ENCODE measurements at regions not wholly inside any gene's neighbourhood (a gene's known extent, or its start where the extent isn't known, plus 50 kb on each side); places are given as distances from the start of the nearest gene placed in this dataset.
"Not testable (repeated sequence)": the region's sequence is repeated elsewhere in the genome, so short reads cannot be mapped to it uniquely, and the experiment has no call there.

DNA sequence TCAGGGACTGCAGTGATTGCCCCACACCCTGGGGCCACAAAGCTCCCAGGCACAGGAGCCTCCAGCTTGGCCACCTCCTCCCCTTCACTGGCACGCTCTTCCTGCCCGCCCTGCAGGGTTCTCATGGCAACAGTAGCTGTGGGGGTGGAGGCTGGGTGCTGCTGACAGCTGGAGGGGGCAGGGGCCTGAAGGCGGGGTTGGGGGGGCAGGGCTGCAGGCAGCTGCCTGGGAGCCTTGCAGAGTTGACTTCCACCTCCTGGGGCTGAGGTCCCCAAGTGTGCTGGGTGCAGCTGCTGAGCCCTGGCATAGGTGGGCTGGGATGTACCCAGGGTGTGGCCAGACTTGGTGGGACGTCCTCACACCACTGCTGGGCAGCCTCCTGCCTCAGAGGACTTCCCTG, 305.2 kb downstream of the CCDC74A start:
- ATAC-seq; H3K4me1 Mint-ChIP-seq; H3K4me3 Mint-ChIP-seq; H3K27me3 ChIP-seq (ENCODE audit: control insufficient read depth in 2 of 2, insufficient read depth in 2 of 2, low read length in 2 of 2); DNase-seq; H3K36me3 ChIP-seq (ENCODE audit: control insufficient read depth in 2 of 3, insufficient read depth in 3 of 3, low read length in 3 of 3); H3K36me3 Mint-ChIP-seq; H3K9me3 Mint-ChIP-seq; H3K27ac Mint-ChIP-seq; POLR2A ChIA-PET; H3K27ac ChIP-seq (ENCODE audit: low read depth, low read length); intact Hi-C loops (cut with micrococcal nuclease); H3K4me3 ChIP-seq (ENCODE audit: low read length); CTCF ChIA-PET; H3K4me1 ChIP-seq (ENCODE audit: control insufficient read depth in 2 of 2, insufficient read depth in 2 of 2, low read length in 2 of 2); H3K9me3 ChIP-seq (ENCODE audit: control insufficient read depth in 2 of 3, low read length in 3 of 3): not testable (repeated sequence)
- peaks cover 0 to 14% (median 12%) of the 10 kb centered on the region in 5 donors for H3K27me3 Mint-ChIP-seq

- H3K36me3 ChIP-seq (ENCODE audit: control insufficient read depth in 2 of 3, insufficient read depth in 3 of 3, low read length in 3 of 3); H3K4me1 ChIP-seq (ENCODE audit: control insufficient read depth in 2 of 2, insufficient read depth in 2 of 2, low read length in 2 of 2); CTCF ChIA-PET; H3K27me3 ChIP-seq (ENCODE audit: control insufficient read depth in 2 of 2, insufficient read depth in 2 of 2, low read length in 2 of 2); H3K4me3 Mint-ChIP-seq; H3K4me1 Mint-ChIP-seq; POLR2A ChIA-PET; H3K9me3 Mint-ChIP-seq; H3K27ac ChIP-seq (ENCODE audit: low read depth, low read length); DNase-seq; H3K4me3 ChIP-seq (ENCODE audit: low read length); H3K36me3 Mint-ChIP-seq; ATAC-seq; H3K9me3 ChIP-seq (ENCODE audit: control insufficient read depth in 2 of 3, low read length in 3 of 3); intact Hi-C loops (cut with micrococcal nuclease); H3K27ac Mint-ChIP-seq: not testable (repeated sequence)
- H3K27me3 Mint-ChIP-seq = peaks cover 0 to 17% (median 13%) of the 10 kb centered on the region in 5 donors
Measured at GRCh38 chr2:131833367-131834202, 305.9 kb downstream of the CCDC74A start.

- POLR2A ChIA-PET; intact Hi-C loops (cut with micrococcal nuclease); H3K27me3 ChIP-seq (ENCODE audit: control insufficient read depth in 2 of 2, insufficient read depth in 2 of 2, low read length in 2 of 2); ATAC-seq; CTCF ChIA-PET; H3K36me3 ChIP-seq (ENCODE audit: control insufficient read depth in 2 of 3, insufficient read depth in 3 of 3, low read length in 3 of 3); H3K36me3 Mint-ChIP-seq; H3K4me1 ChIP-seq (ENCODE audit: control insufficient read depth in 2 of 2, insufficient read depth in 2 of 2, low read length in 2 of 2); H3K4me1 Mint-ChIP-seq; DNase-seq; H3K27ac ChIP-seq (ENCODE audit: low read depth, low read length); H3K9me3 Mint-ChIP-seq; H3K4me3 ChIP-seq (ENCODE audit: low read length); H3K4me3 Mint-ChIP-seq; H3K9me3 ChIP-seq (ENCODE audit: control insufficient read depth in 2 of 3, low read length in 3 of 3); H3K27ac Mint-ChIP-seq: not testable (repeated sequence)
- peaks cover 0 to 17% (median 13%) of the 10 kb centered on the region in 5 donors for H3K27me3 Mint-ChIP-seq
Measured at GRCh38 chr2:131834203-131835020, 306.7 kb downstream of the CCDC74A start.

DNA sequence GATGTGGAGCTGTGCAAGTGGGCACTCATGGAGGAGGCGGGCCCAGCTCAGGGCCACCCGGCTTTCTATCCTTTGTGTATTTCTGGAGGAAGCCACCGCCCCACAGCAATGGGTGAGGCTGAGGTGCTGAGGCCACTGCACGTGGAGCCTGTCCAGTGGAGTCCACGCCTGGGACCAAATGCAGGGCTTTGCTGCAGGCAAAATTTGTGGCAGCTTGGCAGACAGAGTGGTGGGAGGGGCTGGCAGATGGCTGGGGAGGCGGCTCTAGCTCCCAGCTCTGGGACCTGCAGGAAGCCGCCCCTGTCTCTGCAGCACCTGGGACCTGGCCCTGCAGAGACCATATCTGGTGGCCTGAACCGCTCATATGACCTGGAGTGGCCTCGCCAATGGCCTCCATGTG, 307.3 kb downstream of the CCDC74A start:
- H3K27ac ChIP-seq (ENCODE audit: low read depth, low read length); H3K4me3 Mint-ChIP-seq; ATAC-seq; H3K36me3 ChIP-seq (ENCODE audit: control insufficient read depth in 2 of 3, insufficient read depth in 3 of 3, low read length in 3 of 3); H3K27ac Mint-ChIP-seq; H3K4me1 Mint-ChIP-seq; H3K4me1 ChIP-seq (ENCODE audit: control insufficient read depth in 2 of 2, insufficient read depth in 2 of 2, low read length in 2 of 2); H3K36me3 Mint-ChIP-seq; CTCF ChIA-PET; H3K4me3 ChIP-seq (ENCODE audit: low read length); DNase-seq; intact Hi-C loops (cut with micrococcal nuclease); H3K27me3 ChIP-seq (ENCODE audit: control insufficient read depth in 2 of 2, insufficient read depth in 2 of 2, low read length in 2 of 2); POLR2A ChIA-PET; H3K9me3 ChIP-seq (ENCODE audit: control insufficient read depth in 2 of 3, low read length in 3 of 3); H3K9me3 Mint-ChIP-seq: not testable (repeated sequence)
- H3K27me3 Mint-ChIP-seq = peaks cover 0 to 20% (median 17%) of the 10 kb centered on the region in 5 donors

- intact Hi-C loops (cut with micrococcal nuclease) = no loop called here
- Histone ChIP-seq H3K9me3 (ENCODE audit: control insufficient read depth in 2 of 3, low read length in 3 of 3) (no peaks in the 10 kb centered on the region), H3K36me3 (ENCODE audit: control insufficient read depth in 2 of 3, insufficient read depth in 3 of 3, low read length in 3 of 3) (no peaks in the 10 kb centered on the region), H3K27ac (ENCODE audit: low read depth, low read length) (no peak overlapping the region), H3K4me3 (ENCODE audit: low read length) (no peak overlapping the region), H3K4me1 (ENCODE audit: control insufficient read depth in 2 of 2, insufficient read depth in 2 of 2, low read length in 2 of 2) (no peaks in the 10 kb centered on the region), H3K27me3 (ENCODE audit: control insufficient read depth in 2 of 2, insufficient read depth in 2 of 2, low read length in 2 of 2) (no peaks in the 10 kb centered on the region)
- no peak overlapping the region for H3K27ac Mint-ChIP-seq
- H3K27me3 Mint-ChIP-seq = peaks cover 0 to 20% (median 17%) of the 10 kb centered on the region in 5 donors
- H3K9me3 Mint-ChIP-seq = peaks cover 0 to 2% (median 0%) of the 10 kb centered on the region in 11 donors
- ChIA-PET CTCF (no interaction called here), POLR2A (no interaction called here)
- no peak overlapping the region for H3K4me3 Mint-ChIP-seq
- DNase-seq (no peak), ATAC-seq (no peak)
- H3K36me3 Mint-ChIP-seq = no peaks in the 10 kb centered on the region
- H3K4me1 Mint-ChIP-seq = no peaks in the 10 kb centered on the region
Measured at GRCh38 chr2:131835621-131836091, 308.0 kb downstream of the CCDC74A start.

- ATAC-seq; DNase-seq; H3K36me3 Mint-ChIP-seq; H3K27ac ChIP-seq (ENCODE audit: low read depth, low read length); H3K9me3 Mint-ChIP-seq; H3K4me3 Mint-ChIP-seq; H3K4me3 ChIP-seq (ENCODE audit: low read length); H3K9me3 ChIP-seq (ENCODE audit: control insufficient read depth in 2 of 3, low read length in 3 of 3); H3K27ac Mint-ChIP-seq; H3K4me1 Mint-ChIP-seq; H3K27me3 ChIP-seq (ENCODE audit: control insufficient read depth in 2 of 2, insufficient read depth in 2 of 2, low read length in 2 of 2); H3K36me3 ChIP-seq (ENCODE audit: control insufficient read depth in 2 of 3, insufficient read depth in 3 of 3, low read length in 3 of 3); intact Hi-C loops (cut with micrococcal nuclease); POLR2A ChIA-PET; H3K4me1 ChIP-seq (ENCODE audit: control insufficient read depth in 2 of 2, insufficient read depth in 2 of 2, low read length in 2 of 2); CTCF ChIA-PET: not testable (repeated sequence)
- peaks cover 0 to 20% (median 17%) of the 10 kb centered on the region in 5 donors for H3K27me3 Mint-ChIP-seq
Measured at GRCh38 chr2:131836116-131836515, 308.4 kb downstream of the CCDC74A start.

Data from naive thymus-derived CD4-positive, alpha-beta T cell (primary cell).